ENCODE measurements at regions not wholly inside any gene's neighbourhood (a gene's known extent, or its start where the extent isn't known, plus 50 kb on each side); places are given as distances from the start of the nearest gene placed in this dataset.

DNA sequence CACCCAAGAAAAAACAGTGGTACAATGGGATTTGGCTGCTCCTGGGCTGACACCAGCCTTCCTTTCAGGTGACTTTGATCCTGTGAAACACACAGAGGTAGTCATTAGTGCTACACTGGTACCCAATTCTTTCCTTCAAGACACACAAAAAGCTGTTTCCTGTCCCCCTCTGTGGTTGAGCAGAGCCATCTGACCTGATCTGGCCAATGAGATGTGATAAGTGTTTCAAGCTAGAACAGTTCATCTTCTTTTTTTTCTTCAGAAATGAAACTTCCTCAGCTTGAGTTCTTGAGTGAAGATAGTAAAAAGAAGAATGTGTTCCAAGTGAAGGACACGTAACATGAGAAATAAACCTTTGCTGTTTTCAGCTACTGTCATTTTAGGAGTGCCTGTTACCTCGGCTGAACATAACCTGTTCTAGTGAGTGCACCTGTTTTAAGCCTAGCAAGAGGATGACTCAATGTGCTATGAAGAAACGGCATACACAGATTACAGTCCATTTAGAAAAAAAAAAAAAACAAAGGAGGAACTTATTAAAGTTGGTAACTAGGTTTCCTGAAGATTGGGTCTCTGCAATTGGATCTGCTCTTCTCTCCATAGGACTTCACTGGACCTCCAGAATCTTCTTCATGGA is 287.8 kb downstream of the GAS1 start:
- H3K4me3 Mint-ChIP-seq (ENCODE audit: unreplicated experiment): no peak overlapping the region
- H3K4me1 Mint-ChIP-seq (ENCODE audit: unreplicated experiment): peaks cover 13% of the 10 kb centered on the region
- H3K9me3 Mint-ChIP-seq (ENCODE audit: unreplicated experiment): peaks cover 11% of the 10 kb centered on the region
- no peak for DNase-seq (ENCODE audit: extremely low spot score, unreplicated experiment)
- TF ChIP-seq, protein P1, sequence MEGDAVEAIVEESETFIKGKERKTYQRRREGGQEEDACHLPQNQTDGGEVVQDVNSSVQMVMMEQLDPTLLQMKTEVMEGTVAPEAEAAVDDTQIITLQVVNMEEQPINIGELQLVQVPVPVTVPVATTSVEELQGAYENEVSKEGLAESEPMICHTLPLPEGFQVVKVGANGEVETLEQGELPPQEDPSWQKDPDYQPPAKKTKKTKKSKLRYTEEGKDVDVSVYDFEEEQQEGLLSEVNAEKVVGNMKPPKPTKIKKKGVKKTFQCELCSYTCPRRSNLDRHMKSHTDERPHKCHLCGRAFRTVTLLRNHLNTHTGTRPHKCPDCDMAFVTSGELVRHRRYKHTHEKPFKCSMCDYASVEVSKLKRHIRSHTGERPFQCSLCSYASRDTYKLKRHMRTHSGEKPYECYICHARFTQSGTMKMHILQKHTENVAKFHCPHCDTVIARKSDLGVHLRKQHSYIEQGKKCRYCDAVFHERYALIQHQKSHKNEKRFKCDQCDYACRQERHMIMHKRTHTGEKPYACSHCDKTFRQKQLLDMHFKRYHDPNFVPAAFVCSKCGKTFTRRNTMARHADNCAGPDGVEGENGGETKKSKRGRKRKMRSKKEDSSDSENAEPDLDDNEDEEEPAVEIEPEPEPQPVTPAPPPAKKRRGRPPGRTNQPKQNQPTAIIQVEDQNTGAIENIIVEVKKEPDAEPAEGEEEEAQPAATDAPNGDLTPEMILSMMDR (IDR thresholded peaks at IDR 0.05): no peak
- no peaks in the 10 kb centered on the region for H3K36me3 Mint-ChIP-seq (ENCODE audit: unreplicated experiment)
- no peaks in the 10 kb centered on the region for H3K27me3 Mint-ChIP-seq (ENCODE audit: unreplicated experiment)
- no peak overlapping the region for H3K27ac Mint-ChIP-seq (ENCODE audit: unreplicated experiment)

DNA sequence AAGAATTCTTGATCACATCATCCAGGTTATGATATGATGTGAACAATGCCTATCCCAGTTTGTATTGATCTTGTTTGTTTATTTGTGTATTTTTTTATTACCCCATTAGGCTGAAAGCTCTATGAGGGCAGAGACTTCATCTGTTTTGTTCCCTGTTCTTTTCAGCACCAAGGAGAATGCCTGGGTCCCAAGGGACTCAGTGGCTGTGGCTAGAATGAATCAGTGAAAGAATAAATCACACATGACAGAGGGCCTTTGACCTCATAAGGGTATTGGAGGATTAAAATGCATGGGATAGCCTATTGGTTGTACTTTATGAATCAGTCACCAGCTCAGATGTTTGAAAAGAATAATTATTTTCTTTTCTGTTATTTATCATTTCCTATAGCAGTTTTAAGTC is 292.2 kb downstream of the GAS1 start:
- H3K36me3 Mint-ChIP-seq (ENCODE audit: unreplicated experiment): no peaks in the 10 kb centered on the region
- H3K4me1 Mint-ChIP-seq (ENCODE audit: unreplicated experiment): peaks cover 11% of the 10 kb centered on the region
- no peak overlapping the region for H3K4me3 Mint-ChIP-seq (ENCODE audit: unreplicated experiment)
- TF ChIP-seq, protein P1 (IDR thresholded peaks at IDR 0.05): no peak
- H3K27ac Mint-ChIP-seq (ENCODE audit: unreplicated experiment): no peak overlapping the region
- H3K9me3 Mint-ChIP-seq (ENCODE audit: unreplicated experiment): peaks cover 11% of the 10 kb centered on the region
- peaks cover 1% of the 10 kb centered on the region for H3K27me3 Mint-ChIP-seq (ENCODE audit: unreplicated experiment)
- DNase-seq (ENCODE audit: extremely low spot score, unreplicated experiment): no peak

- DNase-seq (ENCODE audit: extremely low spot score, unreplicated experiment): no peak
- peaks cover 4% of the 10 kb centered on the region for H3K4me1 Mint-ChIP-seq (ENCODE audit: unreplicated experiment)
- peaks cover 1% of the 10 kb centered on the region for H3K27me3 Mint-ChIP-seq (ENCODE audit: unreplicated experiment)
- no peak overlapping the region for H3K27ac Mint-ChIP-seq (ENCODE audit: unreplicated experiment)
- TF ChIP-seq, protein P1 (IDR thresholded peaks at IDR 0.05): no peak
- no peaks in the 10 kb centered on the region for H3K36me3 Mint-ChIP-seq (ENCODE audit: unreplicated experiment)
- H3K9me3 Mint-ChIP-seq (ENCODE audit: unreplicated experiment): peaks cover 11% of the 10 kb centered on the region
- no peak overlapping the region for H3K4me3 Mint-ChIP-seq (ENCODE audit: unreplicated experiment)
Observed at GRCh38 chr9:86653466-86653865, 293.8 kb downstream of the GAS1 start.

GRCh38 chr9:86652736-86653135 is 294.6 kb downstream of the GAS1 start:
- DNase-seq (ENCODE audit: extremely low spot score, unreplicated experiment): no peak
- peaks cover 9% of the 10 kb centered on the region for H3K9me3 Mint-ChIP-seq (ENCODE audit: unreplicated experiment)

DNA sequence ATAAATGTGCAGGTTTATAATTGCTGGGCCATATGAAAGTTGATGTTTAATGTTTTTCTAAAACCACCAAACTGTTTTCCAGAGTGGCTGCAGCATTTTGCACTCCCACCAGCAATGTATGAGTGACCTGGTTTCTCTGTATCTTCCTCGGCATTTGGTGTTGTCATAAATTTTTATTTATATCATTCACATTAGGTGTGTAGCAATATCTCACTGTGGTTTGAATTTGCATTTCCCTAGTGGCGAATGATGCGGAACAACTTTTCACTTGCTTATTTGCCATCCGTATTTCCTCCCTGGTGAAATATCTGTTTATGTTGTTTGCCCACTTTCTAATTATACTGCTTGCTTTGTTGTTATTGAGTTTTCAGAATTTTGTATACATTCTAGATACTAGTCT is 295.7 kb upstream of the TUT7 start:
- Mint-ChIP-seq H3K27me3 (ENCODE audit: unreplicated experiment) (peaks cover 1% of the 10 kb centered on the region), H3K4me3 (ENCODE audit: unreplicated experiment) (no peak overlapping the region), H3K36me3 (ENCODE audit: unreplicated experiment) (no peaks in the 10 kb centered on the region), H3K9me3 (ENCODE audit: unreplicated experiment) (peaks cover 2% of the 10 kb centered on the region), H3K4me1 (ENCODE audit: unreplicated experiment) (peaks cover 4% of the 10 kb centered on the region), H3K27ac (ENCODE audit: unreplicated experiment) (no peak overlapping the region)
- TF ChIP-seq, protein P1 (IDR thresholded peaks at IDR 0.05): no peak
- DNase-seq (ENCODE audit: extremely low spot score, unreplicated experiment): no peak

More at GRCh38 chr9:86652736-86653135, 294.6 kb downstream of the GAS1 start:
- no peak overlapping the region for H3K4me3 Mint-ChIP-seq (ENCODE audit: unreplicated experiment)
- no peaks in the 10 kb centered on the region for H3K36me3 Mint-ChIP-seq (ENCODE audit: unreplicated experiment)
- TF ChIP-seq, protein P1 (IDR thresholded peaks at IDR 0.05): no peak
- H3K27ac Mint-ChIP-seq (ENCODE audit: unreplicated experiment): no peak overlapping the region
- peaks cover 4% of the 10 kb centered on the region for H3K4me1 Mint-ChIP-seq (ENCODE audit: unreplicated experiment)
- H3K27me3 Mint-ChIP-seq (ENCODE audit: unreplicated experiment): peaks cover 1% of the 10 kb centered on the region

Measured in osteocyte (in vitro differentiated cells).